WTC11 (cell line): ENCODE measurements at regions not wholly inside any gene's neighbourhood (a gene's known extent, or its start where the extent isn't known, plus 50 kb on each side); places are given as distances from the start of the nearest gene placed in this dataset.

ENCODE experiments used
- ATAC-seq: fragments of 200-7000 bp; cut with Tn5 transposase; 2 replicates; pipeline ENCODE4 v1.10.0; 2021; ENCODE audit warnings: mild to moderate bottlenecking, moderate library complexity
- CTCF ChIA-PET: fragments of 300-600 bp; sonication (Branson Sonifier 250); formaldehyde crosslinking; loops from one replicate; lab custom pipeline; 2021; ENCODE audit warnings: antibody characterized with exemption; lab: Charles Lee
- POLR2A ChIA-PET: fragments of 350-600 bp; sonication (Branson Sonifier 250); formaldehyde crosslinking; loops from one replicate; lab custom pipeline; 2021; ENCODE audit warnings: antibody characterized with exemption; lab: Charles Lee
- DNase-seq: peaks from one replicate; pipeline ENCODE4 v3.0.0; 2021; ENCODE audit warnings: low spot score
- H3K27ac Mint-ChIP-seq: 2 replicates; pipeline ENCODE4 v1.8.0; 2021; ENCODE audit warnings: mixed read lengths
- H3K27me3 Mint-ChIP-seq: 2 replicates; pipeline ENCODE4 v1.8.0; 2021; ENCODE audit warnings: low read depth, mild to moderate bottlenecking, moderate library complexity, mixed read lengths
- H3K36me3 Mint-ChIP-seq: 2 replicates; pipeline ENCODE4 v1.8.0; 2021; ENCODE audit warnings: mixed read lengths
- H3K4me1 Mint-ChIP-seq: 2 replicates; pipeline ENCODE4 v1.8.0; 2022; ENCODE audit warnings: mixed read lengths
- H3K4me3 Mint-ChIP-seq: 2 replicates; pipeline ENCODE4 v1.8.0; 2021; ENCODE audit warnings: mild to moderate bottlenecking, moderate library complexity, mixed read lengths
- H3K9me3 Mint-ChIP-seq: 2 replicates; pipeline ENCODE4 v1.8.0; 2021; ENCODE audit warnings: mixed read lengths
- ATF1 ChIP-seq: sonication (generic); formaldehyde crosslinking; IDR thresholded peaks from 2 replicates; pipeline ENCODE4 v1.8.1; 2023; ENCODE audit warnings: mild to moderate bottlenecking, moderate library complexity, missing genetic modification reagents
- FOXP1 ChIP-seq: sonication (generic); formaldehyde crosslinking; IDR thresholded peaks from 2 replicates; pipeline ENCODE4 v1.8.0; 2022; ENCODE audit warnings: missing genetic modification reagents, mild to moderate bottlenecking, moderate library complexity, borderline replicate concordance
- GRHL2 ChIP-seq: fragments of 250-450 bp; sonication (Bioruptor Pico); IDR thresholded peaks from 2 replicates; pipeline ENCODE4 v1.8.0; 2022; ENCODE audit warnings: mild to moderate bottlenecking, moderate library complexity; ENCODE audit not compliant: insufficient replicate concordance, severe bottlenecking
- IRF2 ChIP-seq: sonication (generic); formaldehyde crosslinking; IDR thresholded peaks from 2 replicates; pipeline ENCODE4 v1.8.0; 2022; ENCODE audit warnings: low read depth, missing genetic modification reagents, borderline replicate concordance
- OVOL2 ChIP-seq: fragments of 250-450 bp; sonication (Bioruptor Pico); IDR thresholded peaks from 2 replicates; pipeline ENCODE4 v1.9.0; 2021; ENCODE audit warnings: mild to moderate bottlenecking, borderline replicate concordance
- PREB ChIP-seq: sonication (generic); formaldehyde crosslinking; IDR thresholded peaks from 2 replicates; pipeline ENCODE4 v1.8.1; 2022; ENCODE audit warnings: mild to moderate bottlenecking, missing genetic modification reagents, moderate library complexity, borderline replicate concordance
- PRRX2 ChIP-seq: fragments of 250-450 bp; sonication (Bioruptor Pico); IDR thresholded peaks from 2 replicates; pipeline ENCODE4 v1.8.0; 2021; ENCODE audit warnings: mild to moderate bottlenecking
- TEAD1 ChIP-seq: sonication (generic); formaldehyde crosslinking; IDR thresholded peaks from 2 replicates; pipeline ENCODE4 v1.8.0; 2022; ENCODE audit warnings: mild to moderate bottlenecking, missing genetic modification reagents
- TP53 ChIP-seq: sonication (generic); formaldehyde crosslinking; IDR thresholded peaks from 2 replicates; pipeline ENCODE4 v1.8.1; 2023; ENCODE audit warnings: mild to moderate bottlenecking, missing genetic modification reagents
- ZBTB21 ChIP-seq: sonication (generic); formaldehyde crosslinking; IDR thresholded peaks from 2 replicates; pipeline ENCODE4 v1.8.1; 2023; ENCODE audit warnings: mild to moderate bottlenecking, missing genetic modification reagents, borderline replicate concordance
- ZNF121 ChIP-seq: sonication (generic); formaldehyde crosslinking; IDR thresholded peaks from 2 replicates; pipeline ENCODE4 v1.8.0; 2023; ENCODE audit warnings: missing genetic modification reagents
- ZNF138 ChIP-seq: sonication (generic); formaldehyde crosslinking; conservative IDR thresholded peaks from 2 replicates; pipeline ENCODE4 v1.8.1; 2022; ENCODE audit warnings: mild to moderate bottlenecking, moderate library complexity, missing genetic modification reagents
- ZNF512 ChIP-seq: sonication (generic); formaldehyde crosslinking; IDR thresholded peaks from 2 replicates; pipeline ENCODE4 v1.8.1; 2022; ENCODE audit warnings: missing genetic modification reagents, borderline replicate concordance
- TF ChIP-seq, protein P1 (sequence below): sonication (generic); formaldehyde crosslinking; IDR thresholded peaks from 2 replicates; pipeline ENCODE4 v1.8.1; 2023; ENCODE audit warnings: mild to moderate bottlenecking, missing genetic modification reagents
- TF ChIP-seq, protein P2 (sequence below): fragments of 250-450 bp; sonication (Bioruptor Pico); conservative IDR thresholded peaks from 2 replicates; pipeline ENCODE4 v1.9.0; 2021; ENCODE audit warnings: mild to moderate bottlenecking
- TF ChIP-seq, protein P3 (sequence below): sonication (generic); formaldehyde crosslinking; IDR thresholded peaks from 2 replicates; pipeline ENCODE4 v1.8.1; 2023; ENCODE audit warnings: mild to moderate bottlenecking, missing genetic modification reagents, moderate library complexity
- TF ChIP-seq, protein P4 (sequence below): sonication (generic); formaldehyde crosslinking; IDR thresholded peaks from 2 replicates; pipeline ENCODE4 v1.8.1; 2023; ENCODE audit warnings: mild to moderate bottlenecking, moderate library complexity, missing genetic modification reagents
- TF ChIP-seq, protein P5 (sequence below): fragments of 250-450 bp; sonication (Bioruptor Pico); IDR thresholded peaks from 2 replicates; pipeline ENCODE4 v1.9.0; 2021; ENCODE audit warnings: mild to moderate bottlenecking

- Mint-ChIP-seq H3K27me3 (peaks cover 9% of the 10 kb centered on the region; the same call in 1 of the 2 replicates), H3K27ac (no peak overlapping the region), H3K4me1 (peaks cover 6% of the 10 kb centered on the region), H3K4me3 (no peak overlapping the region), H3K9me3 (no peaks in the 10 kb centered on the region), H3K36me3 (no peaks in the 10 kb centered on the region)
- TF ChIP-seq OVOL2 (CRISPR knock-in tag), result no peak
- TF ChIP-seq IRF2 (CRISPR knock-in tag), result no peak
- TF ChIP-seq GRHL2, result no peak
- TF ChIP-seq PRRX2 (CRISPR knock-in tag), result no peak
- no peak for TF ChIP-seq TEAD1 (CRISPR knock-in tag)
- no peak for TF ChIP-seq ZNF138 (CRISPR knock-in tag)
- TF ChIP-seq, protein P1, sequence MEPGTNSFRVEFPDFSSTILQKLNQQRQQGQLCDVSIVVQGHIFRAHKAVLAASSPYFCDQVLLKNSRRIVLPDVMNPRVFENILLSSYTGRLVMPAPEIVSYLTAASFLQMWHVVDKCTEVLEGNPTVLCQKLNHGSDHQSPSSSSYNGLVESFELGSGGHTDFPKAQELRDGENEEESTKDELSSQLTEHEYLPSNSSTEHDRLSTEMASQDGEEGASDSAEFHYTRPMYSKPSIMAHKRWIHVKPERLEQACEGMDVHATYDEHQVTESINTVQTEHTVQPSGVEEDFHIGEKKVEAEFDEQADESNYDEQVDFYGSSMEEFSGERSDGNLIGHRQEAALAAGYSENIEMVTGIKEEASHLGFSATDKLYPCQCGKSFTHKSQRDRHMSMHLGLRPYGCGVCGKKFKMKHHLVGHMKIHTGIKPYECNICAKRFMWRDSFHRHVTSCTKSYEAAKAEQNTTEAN (CRISPR knock-in tag), result no peak
- TF ChIP-seq, protein P2, sequence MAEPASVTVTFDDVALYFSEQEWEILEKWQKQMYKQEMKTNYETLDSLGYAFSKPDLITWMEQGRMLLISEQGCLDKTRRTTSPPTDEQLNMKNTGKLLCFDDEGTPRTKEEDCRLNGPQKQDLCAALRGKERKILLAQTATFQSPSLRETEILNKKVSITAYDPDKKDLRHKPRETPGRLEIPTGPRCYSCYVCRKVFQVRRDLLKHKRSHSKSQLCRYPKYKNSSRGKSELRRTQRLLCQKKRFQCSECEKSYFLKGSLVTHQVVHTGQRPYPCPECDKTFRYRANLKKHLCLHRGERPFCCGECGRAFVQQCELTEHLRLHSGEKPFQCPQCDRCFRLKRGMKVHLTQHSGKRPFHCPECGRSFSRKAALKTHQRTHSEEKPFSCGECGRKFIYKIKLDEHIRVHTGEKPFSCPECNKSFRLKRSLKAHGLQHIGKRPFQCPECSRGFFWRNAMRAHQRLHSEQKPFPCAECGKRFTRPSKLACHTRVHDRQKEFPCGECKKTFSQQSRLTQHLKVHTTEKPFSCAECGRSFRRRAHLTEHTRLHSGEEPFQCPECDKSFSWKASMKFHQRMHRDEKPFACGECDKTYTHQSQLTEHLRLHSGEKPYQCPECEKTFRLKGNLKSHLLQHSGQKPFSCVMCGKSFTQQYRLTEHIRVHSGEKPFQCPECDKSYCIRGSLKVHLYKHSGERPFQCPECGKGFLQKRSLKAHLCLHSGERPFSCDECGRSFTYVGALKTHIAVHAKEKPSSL (CRISPR knock-in tag), result no peak
- TF ChIP-seq, protein P3, sequence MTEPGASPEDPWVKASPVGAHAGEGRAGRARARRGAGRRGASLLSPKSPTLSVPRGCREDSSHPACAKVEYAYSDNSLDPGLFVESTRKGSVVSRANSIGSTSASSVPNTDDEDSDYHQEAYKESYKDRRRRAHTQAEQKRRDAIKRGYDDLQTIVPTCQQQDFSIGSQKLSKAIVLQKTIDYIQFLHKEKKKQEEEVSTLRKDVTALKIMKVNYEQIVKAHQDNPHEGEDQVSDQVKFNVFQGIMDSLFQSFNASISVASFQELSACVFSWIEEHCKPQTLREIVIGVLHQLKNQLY (CRISPR knock-in tag), result no peak
- TF ChIP-seq ZBTB21, result no peak
- TF ChIP-seq, protein P4, sequence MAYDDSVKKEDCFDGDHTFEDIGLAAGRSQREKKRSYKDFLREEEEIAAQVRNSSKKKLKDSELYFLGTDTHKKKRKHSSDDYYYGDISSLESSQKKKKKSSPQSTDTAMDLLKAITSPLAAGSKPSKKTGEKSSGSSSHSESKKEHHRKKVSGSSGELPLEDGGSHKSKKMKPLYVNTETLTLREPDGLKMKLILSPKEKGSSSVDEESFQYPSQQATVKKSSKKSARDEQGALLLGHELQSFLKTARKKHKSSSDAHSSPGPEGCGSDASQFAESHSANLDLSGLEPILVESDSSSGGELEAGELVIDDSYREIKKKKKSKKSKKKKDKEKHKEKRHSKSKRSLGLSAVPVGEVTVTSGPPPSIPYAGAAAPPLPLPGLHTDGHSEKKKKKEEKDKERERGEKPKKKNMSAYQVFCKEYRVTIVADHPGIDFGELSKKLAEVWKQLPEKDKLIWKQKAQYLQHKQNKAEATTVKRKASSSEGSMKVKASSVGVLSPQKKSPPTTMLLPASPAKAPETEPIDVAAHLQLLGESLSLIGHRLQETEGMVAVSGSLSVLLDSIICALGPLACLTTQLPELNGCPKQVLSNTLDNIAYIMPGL (CRISPR knock-in tag), result no peak
- no peak for TF ChIP-seq TP53 (CRISPR knock-in tag)
- no peak for TF ChIP-seq ATF1
- TF ChIP-seq FOXP1 (CRISPR knock-in tag), result no peak
- no peak for TF ChIP-seq ZNF512 (CRISPR knock-in tag)
- TF ChIP-seq, protein P5, sequence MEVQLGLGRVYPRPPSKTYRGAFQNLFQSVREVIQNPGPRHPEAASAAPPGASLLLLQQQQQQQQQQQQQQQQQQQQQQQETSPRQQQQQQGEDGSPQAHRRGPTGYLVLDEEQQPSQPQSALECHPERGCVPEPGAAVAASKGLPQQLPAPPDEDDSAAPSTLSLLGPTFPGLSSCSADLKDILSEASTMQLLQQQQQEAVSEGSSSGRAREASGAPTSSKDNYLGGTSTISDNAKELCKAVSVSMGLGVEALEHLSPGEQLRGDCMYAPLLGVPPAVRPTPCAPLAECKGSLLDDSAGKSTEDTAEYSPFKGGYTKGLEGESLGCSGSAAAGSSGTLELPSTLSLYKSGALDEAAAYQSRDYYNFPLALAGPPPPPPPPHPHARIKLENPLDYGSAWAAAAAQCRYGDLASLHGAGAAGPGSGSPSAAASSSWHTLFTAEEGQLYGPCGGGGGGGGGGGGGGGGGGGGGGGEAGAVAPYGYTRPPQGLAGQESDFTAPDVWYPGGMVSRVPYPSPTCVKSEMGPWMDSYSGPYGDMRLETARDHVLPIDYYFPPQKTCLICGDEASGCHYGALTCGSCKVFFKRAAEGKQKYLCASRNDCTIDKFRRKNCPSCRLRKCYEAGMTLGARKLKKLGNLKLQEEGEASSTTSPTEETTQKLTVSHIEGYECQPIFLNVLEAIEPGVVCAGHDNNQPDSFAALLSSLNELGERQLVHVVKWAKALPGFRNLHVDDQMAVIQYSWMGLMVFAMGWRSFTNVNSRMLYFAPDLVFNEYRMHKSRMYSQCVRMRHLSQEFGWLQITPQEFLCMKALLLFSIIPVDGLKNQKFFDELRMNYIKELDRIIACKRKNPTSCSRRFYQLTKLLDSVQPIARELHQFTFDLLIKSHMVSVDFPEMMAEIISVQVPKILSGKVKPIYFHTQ, result no peak
- TF ChIP-seq PREB (CRISPR knock-in tag), result no peak
- no peak for TF ChIP-seq ZNF121 (CRISPR knock-in tag)
- POLR2A ChIA-PET, result interaction anchor here (1.0 kb wide), 1 partner anchor 15 kb away, joined by 3 read pairs; no protein-coding TSS in a partner anchor
- CTCF ChIA-PET, result interaction anchor here (1.3 to 1.4 kb wide), 2 partner anchors 453 to 603 kb away, joined by 3 read pairs; no protein-coding TSS in a partner anchor
- DNase-seq (no peak), ATAC-seq (no peak)
Measured at GRCh38 chr2:235142601-235143000, 190.8 kb downstream of the SH3BP4 start.
